PC-3 (cell line): ENCODE measurements at regions not wholly inside any gene's neighbourhood (a gene's known extent, or its start where the extent isn't known, plus 50 kb on each side); places are given as distances from the start of the nearest gene placed in this dataset.

Source experiments
- ATAC-seq: fragments of 200-7000 bp; cut with Tn5 transposase; 2 replicates; pipeline ENCODE4 v1.9.1; 2020; ENCODE audit warnings: mild to moderate bottlenecking, moderate library complexity
- BruUV-seq: library from RNA; stranded (reverse); fragments of 400-500 nt; replicated peaks from 2 replicates; lab custom pipeline; 2021; lab: Mats Ljungman, UMichigan
- CTCF ChIA-PET: fragments of 300-600 bp; sonication (Branson Sonifier 250); formaldehyde crosslinking; loops from one replicate; lab custom pipeline; 2022; ENCODE audit warnings: antibody characterized with exemption; lab: Charles Lee
- POLR2A ChIA-PET: fragments of 300-600 bp; sonication (Branson Sonifier 250); formaldehyde crosslinking; loops from one replicate; lab custom pipeline; 2022; ENCODE audit warnings: antibody characterized with exemption; ENCODE audit not compliant: unreplicated experiment; lab: Charles Lee
- DNase-seq: peaks from one replicate; pipeline ENCODE4 v3.0.0-alpha.2; 2015
- H2AFZ ChIP-seq: fragments of 300-600 bp; sonication (generic); 2 replicates; pipeline ENCODE4 v1.6.0; 2016; ENCODE audit warnings: antibody characterized with exemption, low read length
- H3F3A ChIP-seq: fragments of 300-600 bp; sonication (generic); one replicate; pipeline ENCODE4 v1.6.0; 2017; ENCODE audit warnings: antibody characterized with exemption, low read length, control low read depth, mild to moderate bottlenecking; ENCODE audit not compliant: unreplicated experiment
- H3K27ac ChIP-seq: fragments of 300-600 bp; sonication (generic); 2 replicates; pipeline ENCODE4 v1.5.1; 2016; ENCODE audit warnings: mild to moderate bottlenecking, low read length
- H3K27me3 ChIP-seq: fragments of 300-600 bp; sonication (generic); 2 replicates; pipeline ENCODE4 v1.6.1; 2016; ENCODE audit warnings: low read length, mixed read lengths
- H3K36me3 ChIP-seq: fragments of 300-600 bp; sonication (generic); 2 replicates; pipeline ENCODE4 v1.6.1; 2016; ENCODE audit warnings: low read depth, mixed run types, low read length, mixed read lengths
- H3K4me1 ChIP-seq: fragments of 300-600 bp; sonication (generic); 2 replicates; pipeline ENCODE4 v1.5.1; 2016; ENCODE audit warnings: low read length; ENCODE audit not compliant: insufficient read depth
- H3K4me2 ChIP-seq: fragments of 300-600 bp; sonication (generic); 2 replicates; pipeline ENCODE4 v1.6.0; 2016; ENCODE audit warnings: low read length
- H3K4me3 ChIP-seq: fragments of 300-600 bp; sonication (generic); 2 replicates; pipeline ENCODE4 v1.5.1; 2016; ENCODE audit warnings: mild to moderate bottlenecking, low read length, mixed read lengths
- H3K79me2 ChIP-seq: fragments of 300-600 bp; sonication (generic); 2 replicates; pipeline ENCODE4 v1.6.1; 2017; ENCODE audit warnings: low read length, mixed read lengths
- H3K9ac ChIP-seq: fragments of 300-600 bp; sonication (generic); 2 replicates; pipeline ENCODE4 v1.6.0; 2016; ENCODE audit warnings: mild to moderate bottlenecking, low read length
- H3K9me2 ChIP-seq: fragments of 300-600 bp; sonication (generic); replicated peaks from 2 replicates; pipeline ENCODE4 v1.6.1; 2016; ENCODE audit warnings: mixed run types, low read length, mixed read lengths
- H3K9me3 ChIP-seq: fragments of 300-600 bp; sonication (generic); 2 replicates; pipeline ENCODE4 v1.6.1; 2016; ENCODE audit warnings: low read length, mixed read lengths
- H4K20me1 ChIP-seq: fragments of 300-600 bp; sonication (generic); 2 replicates; pipeline ENCODE4 v1.6.1; 2016; ENCODE audit warnings: low read length, mixed read lengths
- CTCF ChIP-seq: fragments of 300-600 bp; sonication (generic); conservative IDR thresholded peaks from 2 replicates; pipeline ENCODE4 v1.5.1; 2017; ENCODE audit warnings: antibody characterized with exemption, low read depth, mild to moderate bottlenecking, low read length
- EZH2 ChIP-seq: fragments of 300-600 bp; sonication (generic); IDR thresholded peaks from one replicate; pipeline ENCODE4 v1.6.1; 2017; ENCODE audit warnings: antibody characterized with exemption, mild to moderate bottlenecking, low read length; ENCODE audit not compliant: unreplicated experiment
- EZH2phosphoT487 ChIP-seq: fragments of 300-600 bp; sonication (generic); IDR thresholded peaks from 2 replicates; pipeline ENCODE4 v1.6.1; 2018; ENCODE audit warnings: mild to moderate bottlenecking, antibody characterized with exemption, low read length, borderline replicate concordance
- intact Hi-C: fragments of 100-400 bp; cut with micrococcal nuclease; formaldehyde crosslinking; loops from 2 replicates; pipeline ENCODE4 v1.9.0; 2023

- ATAC-seq (no peak), DNase-seq (no peak)
- H3K9ac ChIP-seq = no peak overlapping the region
- H3K79me2 ChIP-seq = no peaks in the 10 kb centered on the region
- no peak overlapping the region for H3K27ac ChIP-seq
- H3K9me3 ChIP-seq = no peaks in the 10 kb centered on the region
- H3K4me3 ChIP-seq = no peak overlapping the region
- no peaks in the 10 kb centered on the region for H4K20me1 ChIP-seq
- CTCF ChIA-PET = interaction anchor here (0.6 kb wide), 1 partner anchor 630 kb away, joined by 4 read pairs; no protein-coding TSS in a partner anchor
- H3K4me1 ChIP-seq = no peaks in the 10 kb centered on the region
- no peaks in the 10 kb centered on the region for H3K9me2 ChIP-seq
- no TSS peak for BruUV-seq
- H3K36me3 ChIP-seq = no peaks in the 10 kb centered on the region
- H3K27me3 ChIP-seq = peaks cover 73% of the 10 kb centered on the region
- POLR2A ChIA-PET = no interaction called here
- intact Hi-C loops = no loop called here
- TF ChIP-seq EZH2 (no peak), CTCF (no peak), EZH2phosphoT487 (no peak)
- H3K4me2 ChIP-seq = no peak overlapping the region
- H3F3A ChIP-seq = no peaks in the 10 kb centered on the region
- no peak overlapping the region for H2AFZ ChIP-seq
Measured at GRCh38 chr20:20875716-20876115, 163.3 kb upstream of the RALGAPA2 start.

GRCh38 chr20:20872428-20872827, 160.0 kb upstream of the RALGAPA2 start:
- H3K79me2 ChIP-seq = no peaks in the 10 kb centered on the region
- no peaks in the 10 kb centered on the region for H3K9me3 ChIP-seq
- DNase-seq = no peak
- no peak for ATAC-seq
- POLR2A ChIA-PET = no interaction called here
- no peak overlapping the region for H3K4me3 ChIP-seq
- CTCF ChIA-PET = no interaction called here
- H3K9ac ChIP-seq = no peak overlapping the region
- H3F3A ChIP-seq = no peaks in the 10 kb centered on the region
- H2AFZ ChIP-seq = no peak overlapping the region
- intact Hi-C loops = no loop called here
- H3K9me2 ChIP-seq = no peaks in the 10 kb centered on the region
- no peak overlapping the region for H3K27ac ChIP-seq
- H3K36me3 ChIP-seq = no peaks in the 10 kb centered on the region
- H3K27me3 ChIP-seq = peaks cover 93% of the 10 kb centered on the region
- H3K4me2 ChIP-seq = no peak overlapping the region
- BruUV-seq = no TSS peak
- H4K20me1 ChIP-seq = no peaks in the 10 kb centered on the region
- no peak for TF ChIP-seq EZH2
- TF ChIP-seq CTCF = no peak
- TF ChIP-seq EZH2phosphoT487 = no peak
- no peaks in the 10 kb centered on the region for H3K4me1 ChIP-seq

GRCh38 chr20:20869161-20869775, 156.8 kb upstream of the RALGAPA2 start:
- Histone ChIP-seq H3F3A (no peaks in the 10 kb centered on the region), H3K9me3 (no peaks in the 10 kb centered on the region), H3K36me3 (no peaks in the 10 kb centered on the region), H3K9ac (no peak overlapping the region), H3K4me1 (no peaks in the 10 kb centered on the region), H3K4me2 (no peak overlapping the region), H3K27me3 (peaks cover 86% of the 10 kb centered on the region), H3K27ac (no peak overlapping the region), H3K9me2 (no peaks in the 10 kb centered on the region), H3K4me3 (no peak overlapping the region), H3K79me2 (no peaks in the 10 kb centered on the region), H4K20me1 (no peaks in the 10 kb centered on the region), H2AFZ (no peak overlapping the region)
- no TSS peak for BruUV-seq
- DNase-seq (no peak), ATAC-seq (no peak)
- intact Hi-C loops = loop anchor here (10.0 kb wide), 1 partner anchor 446 kb away; no protein-coding TSS in a partner anchor
- CTCF ChIA-PET = no interaction called here
- POLR2A ChIA-PET = no interaction called here
- TF ChIP-seq CTCF (no peak), EZH2phosphoT487 (no peak)
